Ectodermal cell (in vitro differentiated cells): ENCODE measurements at regions not wholly inside any gene's neighbourhood (a gene's known extent, or its start where the extent isn't known, plus 50 kb on each side); places are given as distances from the start of the nearest gene placed in this dataset.

ENCODE experiments used
- H3K27ac ChIP-seq: 2 replicates; pipeline ENCODE4 v1.7.0; 2013; ENCODE audit warnings: mild to moderate bottlenecking, low read depth, low read length; ENCODE audit not compliant: insufficient read depth, poor library complexity, severe bottlenecking
- H3K27me3 ChIP-seq: 2 replicates; pipeline ENCODE4 v1.7.0; 2013; ENCODE audit warnings: mild to moderate bottlenecking, low read length; ENCODE audit not compliant: insufficient read depth, control insufficient read depth, poor library complexity, severe bottlenecking
- H3K36me3 ChIP-seq: one replicate; pipeline ENCODE4 v1.7.0; 2013; ENCODE audit warnings: low read length; ENCODE audit not compliant: control insufficient read depth, insufficient read depth
- H3K4me1 ChIP-seq: one replicate; pipeline ENCODE4 v1.7.0; 2013; ENCODE audit warnings: low read length; ENCODE audit not compliant: control insufficient read depth, insufficient read depth
- H3K4me3 ChIP-seq: 2 replicates; pipeline ENCODE4 v1.7.0; 2013; ENCODE audit warnings: low read depth, low read length, control low read depth; ENCODE audit not compliant: insufficient read depth
- H3K9me3 ChIP-seq: 2 replicates; pipeline ENCODE4 v1.7.0; 2013; ENCODE audit warnings: mild to moderate bottlenecking, low read length, moderate library complexity; ENCODE audit not compliant: control insufficient read depth
- WGBS, 2 experiments: methylation state at CpG; one replicate each; pipeline ENCODE4 v1.1.7; 2013; ENCODE audit warnings: missing lambda C conversion rate in 2 of 2; 5-methylcytosine and 5-hydroxymethylcytosine counted together

- no peaks in the 10 kb centered on the region for H3K36me3 ChIP-seq
- H3K4me1 ChIP-seq = no peaks in the 10 kb centered on the region
- no peak overlapping the region for H3K4me3 ChIP-seq
- no peaks in the 10 kb centered on the region for H3K9me3 ChIP-seq
- no CpG with 5 or more reads among the region's 1 CpG for WGBS, 2 experiments
- no peak overlapping the region for H3K27ac ChIP-seq
- no peaks in the 10 kb centered on the region for H3K27me3 ChIP-seq
Measured at GRCh38 chr13:56347014-56347413, 793.7 kb upstream of the PRR20A start.

- WGBS, 2 experiments = 100% methylated on average over 2 of the region's 2 CpGs
- Histone ChIP-seq H3K9me3 (no peaks in the 10 kb centered on the region), H3K4me1 (no peaks in the 10 kb centered on the region), H3K27ac (no peak overlapping the region), H3K27me3 (no peaks in the 10 kb centered on the region), H3K4me3 (no peak overlapping the region), H3K36me3 (no peaks in the 10 kb centered on the region)
Measured at GRCh38 chr13:56349866-56350265, 790.9 kb upstream of the PRR20A start.

GRCh38 chr13:56351041-56351440 is 789.7 kb upstream of the PRR20A start:
- H3K27ac ChIP-seq = no peak overlapping the region
- H3K4me3 ChIP-seq = no peak overlapping the region
- WGBS, 2 experiments = 80 to 87% methylated on average over 3 of the region's 3 CpGs
- no peaks in the 10 kb centered on the region for H3K4me1 ChIP-seq
- H3K36me3 ChIP-seq = no peaks in the 10 kb centered on the region
- no peaks in the 10 kb centered on the region for H3K9me3 ChIP-seq
- H3K27me3 ChIP-seq = no peaks in the 10 kb centered on the region

- Histone ChIP-seq H3K27ac (no peak overlapping the region), H3K36me3 (no peaks in the 10 kb centered on the region), H3K4me1 (no peaks in the 10 kb centered on the region), H3K4me3 (no peak overlapping the region), H3K27me3 (no peaks in the 10 kb centered on the region), H3K9me3 (no peaks in the 10 kb centered on the region)
- 98 to 100% methylated on average over 2 to 4 of the region's 4 CpGs for WGBS, 2 experiments
Measured at GRCh38 chr13:56352361-56352760, 788.4 kb upstream of the PRR20A start.

- Histone ChIP-seq H3K4me3 (no peak overlapping the region), H3K36me3 (no peaks in the 10 kb centered on the region), H3K4me1 (no peaks in the 10 kb centered on the region), H3K27me3 (no peaks in the 10 kb centered on the region), H3K27ac (no peak overlapping the region), H3K9me3 (no peaks in the 10 kb centered on the region)
Measured at GRCh38 chr13:56352901-56353300, 787.8 kb upstream of the PRR20A start.

GRCh38 chr13:56356690-56357089 is 784.0 kb upstream of the PRR20A start:
- no peaks in the 10 kb centered on the region for H3K4me1 ChIP-seq
- H3K27me3 ChIP-seq = no peaks in the 10 kb centered on the region
- no peak overlapping the region for H3K27ac ChIP-seq
- H3K9me3 ChIP-seq = no peaks in the 10 kb centered on the region
- 100% methylated on average over 1 of the region's 1 CpG for WGBS, 2 experiments
- H3K36me3 ChIP-seq = no peaks in the 10 kb centered on the region
- no peak overlapping the region for H3K4me3 ChIP-seq

GRCh38 chr13:56378566-56378965 is 762.2 kb upstream of the PRR20A start:
- no peak overlapping the region for H3K4me3 ChIP-seq
- no peaks in the 10 kb centered on the region for H3K36me3 ChIP-seq
- no peak overlapping the region for H3K27ac ChIP-seq
- 85 to 100% methylated on average over 1 of the region's 1 CpG for WGBS, 2 experiments
- H3K4me1 ChIP-seq = no peaks in the 10 kb centered on the region
- H3K9me3 ChIP-seq = no peaks in the 10 kb centered on the region
- no peaks in the 10 kb centered on the region for H3K27me3 ChIP-seq

- no peaks in the 10 kb centered on the region for H3K36me3 ChIP-seq
- 81 to 98% methylated on average over 1 of the region's 1 CpG for WGBS, 2 experiments
- no peak overlapping the region for H3K27ac ChIP-seq
- no peaks in the 10 kb centered on the region for H3K9me3 ChIP-seq
- no peaks in the 10 kb centered on the region for H3K4me1 ChIP-seq
- H3K4me3 ChIP-seq = no peak overlapping the region
- H3K27me3 ChIP-seq = no peaks in the 10 kb centered on the region
Measured at GRCh38 chr13:56393549-56393948, 747.2 kb upstream of the PRR20A start.

GRCh38 chr13:56396318-56396717 is 744.4 kb upstream of the PRR20A start:
- Histone ChIP-seq H3K4me1 (no peaks in the 10 kb centered on the region), H3K9me3 (no peaks in the 10 kb centered on the region), H3K36me3 (no peaks in the 10 kb centered on the region), H3K27ac (no peak overlapping the region), H3K4me3 (no peak overlapping the region), H3K27me3 (no peaks in the 10 kb centered on the region)
- 100% methylated on average over 1 of the region's 2 CpGs; no CpG with 5 or more reads in 1 of the 2 experiments for WGBS, 2 experiments

GRCh38 chr13:56400774-56401173 is 739.9 kb upstream of the PRR20A start:
- 94 to 96% methylated on average over 3 of the region's 3 CpGs for WGBS, 2 experiments
- H3K36me3 ChIP-seq = no peaks in the 10 kb centered on the region
- no peaks in the 10 kb centered on the region for H3K27me3 ChIP-seq
- no peaks in the 10 kb centered on the region for H3K4me1 ChIP-seq
- no peak overlapping the region for H3K4me3 ChIP-seq
- H3K9me3 ChIP-seq = no peaks in the 10 kb centered on the region
- H3K27ac ChIP-seq = no peak overlapping the region

- Histone ChIP-seq H3K4me1 (no peaks in the 10 kb centered on the region), H3K9me3 (no peaks in the 10 kb centered on the region), H3K27me3 (no peaks in the 10 kb centered on the region), H3K27ac (no peak overlapping the region), H3K4me3 (no peak overlapping the region), H3K36me3 (no peaks in the 10 kb centered on the region)
Measured at GRCh38 chr13:56412856-56413255, 727.9 kb upstream of the PRR20A start.
